H9 (cell line): ENCODE measurements at regions not wholly inside any gene's neighbourhood (a gene's known extent, or its start where the extent isn't known, plus 50 kb on each side); places are given as distances from the start of the nearest gene placed in this dataset.

ENCODE experiments used
- DNase-seq: peaks from one replicate; pipeline ENCODE4 v3.0.0-alpha.2; 2017
- H2AFZ ChIP-seq: one replicate; pipeline ENCODE4 v1.6.1; 2013; ENCODE audit warnings: mild to moderate bottlenecking, low read length, control low read depth, moderate library complexity
- H2AK5ac ChIP-seq: 2 replicates; pipeline ENCODE4 v1.6.1; 2013; ENCODE audit warnings: low read length, control low read depth, mixed read lengths; ENCODE audit not compliant: insufficient read length
- H2BK120ac ChIP-seq: one replicate; pipeline ENCODE4 v1.6.1; 2013; ENCODE audit warnings: low read depth, mild to moderate bottlenecking, low read length, control low read depth, inconsistent platforms; ENCODE audit not compliant: poor library complexity, severe bottlenecking
- H2BK12ac ChIP-seq: 2 replicates; pipeline ENCODE4 v1.6.1; 2013; ENCODE audit warnings: low read length, control low read depth, mixed read lengths, low read depth; ENCODE audit not compliant: insufficient read length
- H2BK15ac ChIP-seq: 2 replicates; pipeline ENCODE4 v1.6.1; 2013; ENCODE audit warnings: low read depth, low read length, control low read depth
- H2BK20ac ChIP-seq: one replicate; pipeline ENCODE4 v1.6.1; 2013; ENCODE audit warnings: low read depth, mild to moderate bottlenecking, low read length, control low read depth, inconsistent platforms; ENCODE audit not compliant: poor library complexity, severe bottlenecking
- H2BK5ac ChIP-seq: 2 replicates; pipeline ENCODE4 v1.6.1; 2013; ENCODE audit warnings: low read length, control low read depth, mixed read lengths; ENCODE audit not compliant: insufficient read length
- H3K14ac ChIP-seq: 2 replicates; pipeline ENCODE4 v1.6.1; 2013; ENCODE audit warnings: low read length, control low read depth; ENCODE audit not compliant: insufficient read depth
- H3K18ac ChIP-seq: 2 replicates; pipeline ENCODE4 v1.6.1; 2013; ENCODE audit warnings: low read depth, mild to moderate bottlenecking, mixed read lengths, low read length, control low read depth; ENCODE audit not compliant: insufficient read length
- H3K23ac ChIP-seq: 2 replicates; pipeline ENCODE4 v1.6.1; 2013; ENCODE audit warnings: low read length, control low read depth, mixed read lengths, low read depth; ENCODE audit not compliant: insufficient read length
- H3K23me2 ChIP-seq: 2 replicates; pipeline ENCODE4 v1.6.1; 2013; ENCODE audit warnings: low read depth, mild to moderate bottlenecking, mixed read lengths, low read length, control low read depth; ENCODE audit not compliant: insufficient read length, poor library complexity, severe bottlenecking
- H3K27ac ChIP-seq: 2 replicates; pipeline ENCODE4 v1.5.1; 2013; ENCODE audit warnings: low read length, control low read depth, mixed read lengths, low read depth; ENCODE audit not compliant: insufficient read length
- H3K27me3 ChIP-seq: 2 replicates; pipeline ENCODE4 v1.6.1; 2013; ENCODE audit warnings: low read length, control low read depth, inconsistent platforms; ENCODE audit not compliant: insufficient read depth
- H3K4ac ChIP-seq: 2 replicates; pipeline ENCODE4 v1.6.1; 2013; ENCODE audit warnings: low read depth, mild to moderate bottlenecking, control low read depth, inconsistent platforms, low read length, moderate library complexity
- H3K4me1 ChIP-seq: 2 replicates; pipeline ENCODE4 v1.6.1; 2013; ENCODE audit warnings: low read length, control low read depth, inconsistent platforms; ENCODE audit not compliant: insufficient read depth
- H3K4me2 ChIP-seq: 2 replicates; pipeline ENCODE4 v1.6.1; 2013; ENCODE audit warnings: low read length, control low read depth, mixed read lengths; ENCODE audit not compliant: insufficient read length, insufficient read depth
- H3K56ac ChIP-seq: 2 replicates; pipeline ENCODE4 v1.6.1; 2013; ENCODE audit warnings: low read depth, mild to moderate bottlenecking, mixed read lengths, low read length, control low read depth; ENCODE audit not compliant: insufficient read length
- H3K79me1 ChIP-seq: 2 replicates; pipeline ENCODE4 v1.6.1; 2013; ENCODE audit warnings: low read depth, mild to moderate bottlenecking, moderate library complexity, low read length, control low read depth, inconsistent platforms; ENCODE audit not compliant: insufficient read depth, poor library complexity, severe bottlenecking
- H3K79me2 ChIP-seq: 2 replicates; pipeline ENCODE4 v1.6.1; 2013; ENCODE audit warnings: low read length, control low read depth, inconsistent platforms; ENCODE audit not compliant: insufficient read depth
- H3K9ac ChIP-seq: 2 replicates; pipeline ENCODE4 v1.6.1; 2013; ENCODE audit warnings: low read length, control low read depth, mixed read lengths; ENCODE audit not compliant: insufficient read length; ENCODE audit errors: extremely low read depth
- H3K9me3 ChIP-seq: one replicate; pipeline ENCODE4 v1.6.1; 2013; ENCODE audit warnings: low read depth, low read length, inconsistent platforms; ENCODE audit not compliant: control insufficient read depth
- H3T11ph ChIP-seq: one replicate; pipeline ENCODE4 v1.6.1; 2013; ENCODE audit warnings: mild to moderate bottlenecking, low read length, control low read depth, inconsistent platforms
- H4K20me1 ChIP-seq: one replicate; pipeline ENCODE4 v1.6.1; 2013; ENCODE audit not compliant: control insufficient read depth, insufficient read length, insufficient read depth
- H4K5ac ChIP-seq: 2 replicates; pipeline ENCODE4 v1.6.1; 2013; ENCODE audit warnings: low read depth, mild to moderate bottlenecking, mixed read lengths, low read length, control low read depth; ENCODE audit not compliant: insufficient read length
- H4K8ac ChIP-seq: replicated peaks from 2 replicates; pipeline ENCODE4 v1.6.1; 2013; ENCODE audit warnings: low read length, control low read depth, mixed read lengths, low read depth; ENCODE audit not compliant: insufficient read length
- H4K91ac ChIP-seq: 2 replicates; pipeline ENCODE4 v1.6.1; 2013; ENCODE audit warnings: low read depth, mild to moderate bottlenecking, moderate library complexity, mixed read lengths, low read length, control low read depth; ENCODE audit not compliant: insufficient read length
- H3K27ac Mint-ChIP-seq, 3 experiments: 2 replicates in 2 of 3; 3 replicates in 1 of 3; pipeline ENCODE4 v1.8.0; 2020 to 2021; ENCODE audit warnings: mixed read lengths in 3 of 3, mild to moderate bottlenecking in 1 of 3, moderate library complexity in 1 of 3
- H3K27me3 Mint-ChIP-seq: 2 replicates; pipeline ENCODE4 v1.8.0; 2021; ENCODE audit warnings: low read depth, mild to moderate bottlenecking, moderate library complexity, mixed read lengths
- H3K36me3 Mint-ChIP-seq, 3 experiments: 2 replicates in 2 of 3; 3 replicates in 1 of 3; pipeline ENCODE4 v1.8.0; 2020 to 2021; ENCODE audit warnings: low read depth in 3 of 3, mixed read lengths in 3 of 3; ENCODE audit not compliant: insufficient read depth in 1 of 3
- H3K4me1 Mint-ChIP-seq, 2 experiments: 2 replicates each; pipeline ENCODE4 v1.8.0; 2020; ENCODE audit warnings: mixed read lengths in 2 of 2
- H3K4me3 Mint-ChIP-seq, 2 experiments: 2 replicates in 1 of 2; 3 replicates in 1 of 2; pipeline ENCODE4 v1.8.0; 2020 to 2021; ENCODE audit warnings: mild to moderate bottlenecking in 2 of 2, mixed read lengths in 2 of 2, moderate library complexity in 1 of 2
- H3K9me3 Mint-ChIP-seq, 2 experiments: 2 replicates in 1 of 2; 3 replicates in 1 of 2; pipeline ENCODE4 v1.8.0; 2020; ENCODE audit warnings: mild to moderate bottlenecking in 2 of 2, mixed read lengths in 2 of 2, moderate library complexity in 1 of 2
- WGBS: extraction: QIAGEN DNeasy Blood & Tissue Kit; methylation state at CpG from one replicate; pipeline ENCODE4 v1.1.7; 2013; ENCODE audit warnings: missing lambda C conversion rate, low lambda C conversion rate, mixed read lengths; ENCODE audit not compliant: insufficient read length; ENCODE audit errors: extremely low coverage; 5-methylcytosine and 5-hydroxymethylcytosine counted together
- TF ChIP-seq, protein P1 (sequence below): fragments of 200-600 bp; sonication (generic); conservative IDR thresholded peaks from 3 replicates; pipeline ENCODE4 v1.8.0; 2021; ENCODE audit warnings: antibody characterized with exemption, mild to moderate bottlenecking

DNA sequence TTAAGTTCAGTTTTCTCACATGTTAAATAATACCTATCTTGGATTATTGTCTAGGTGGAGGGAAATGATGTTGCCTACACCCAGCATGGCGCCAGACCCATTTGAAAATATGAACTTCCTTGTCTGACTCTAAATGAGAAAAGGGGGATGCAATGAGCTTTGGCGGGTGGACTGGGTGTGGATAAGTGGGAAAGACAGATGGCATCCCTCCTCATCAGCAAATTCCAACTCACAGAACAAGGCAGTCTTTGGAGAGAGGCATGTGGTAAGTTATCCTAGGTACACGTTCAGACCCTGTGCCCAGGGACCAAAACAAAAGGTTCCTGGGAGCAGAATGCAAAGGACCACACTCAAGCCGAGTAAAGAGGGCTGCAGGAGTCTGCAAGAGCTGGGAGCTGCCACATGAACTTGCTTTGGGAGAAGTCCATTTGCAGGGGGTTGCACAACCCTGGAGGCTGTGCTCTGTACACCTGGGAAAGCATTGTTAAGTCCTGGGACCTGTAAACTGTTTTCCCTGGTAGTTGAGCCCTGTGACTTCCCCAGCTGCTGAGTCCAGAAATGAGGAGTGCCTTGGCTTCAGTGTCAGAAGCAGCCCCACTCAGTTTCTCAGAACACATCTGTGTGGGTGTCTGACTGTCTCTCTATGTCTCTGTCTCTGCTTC, 102.3 kb upstream of the TPM1 start:
- H4K8ac ChIP-seq, result no peak overlapping the region
- H3K27me3 ChIP-seq, result no peaks in the 10 kb centered on the region
- no peaks in the 10 kb centered on the region for H3K79me1 ChIP-seq
- no peaks in the 10 kb centered on the region for H3K23me2 ChIP-seq
- DNase-seq, result no peak
- no peak overlapping the region for H3K14ac ChIP-seq
- no peak overlapping the region for H3K23ac ChIP-seq
- H4K20me1 ChIP-seq, result no peaks in the 10 kb centered on the region
- no peak overlapping the region for H3K27ac ChIP-seq
- TF ChIP-seq, protein P1, sequence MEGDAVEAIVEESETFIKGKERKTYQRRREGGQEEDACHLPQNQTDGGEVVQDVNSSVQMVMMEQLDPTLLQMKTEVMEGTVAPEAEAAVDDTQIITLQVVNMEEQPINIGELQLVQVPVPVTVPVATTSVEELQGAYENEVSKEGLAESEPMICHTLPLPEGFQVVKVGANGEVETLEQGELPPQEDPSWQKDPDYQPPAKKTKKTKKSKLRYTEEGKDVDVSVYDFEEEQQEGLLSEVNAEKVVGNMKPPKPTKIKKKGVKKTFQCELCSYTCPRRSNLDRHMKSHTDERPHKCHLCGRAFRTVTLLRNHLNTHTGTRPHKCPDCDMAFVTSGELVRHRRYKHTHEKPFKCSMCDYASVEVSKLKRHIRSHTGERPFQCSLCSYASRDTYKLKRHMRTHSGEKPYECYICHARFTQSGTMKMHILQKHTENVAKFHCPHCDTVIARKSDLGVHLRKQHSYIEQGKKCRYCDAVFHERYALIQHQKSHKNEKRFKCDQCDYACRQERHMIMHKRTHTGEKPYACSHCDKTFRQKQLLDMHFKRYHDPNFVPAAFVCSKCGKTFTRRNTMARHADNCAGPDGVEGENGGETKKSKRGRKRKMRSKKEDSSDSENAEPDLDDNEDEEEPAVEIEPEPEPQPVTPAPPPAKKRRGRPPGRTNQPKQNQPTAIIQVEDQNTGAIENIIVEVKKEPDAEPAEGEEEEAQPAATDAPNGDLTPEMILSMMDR, result no peak
- no peaks in the 10 kb centered on the region for H3K9me3 ChIP-seq
- no peak overlapping the region for H3T11ph ChIP-seq
- H3K4me2 ChIP-seq, result no peak overlapping the region
- H3K27ac Mint-ChIP-seq, result no peak overlapping the region
- no peaks in the 10 kb centered on the region for H3K4me1 ChIP-seq
- H2AFZ ChIP-seq, result no peak overlapping the region
- H2BK15ac ChIP-seq, result no peak overlapping the region
- H2BK12ac ChIP-seq, result no peak overlapping the region
- H3K9me3 Mint-ChIP-seq, result no peaks in the 10 kb centered on the region
- no peak overlapping the region for H2BK120ac ChIP-seq
- WGBS, result no CpG with 5 or more reads among the region's 4 CpGs
- H3K4me3 Mint-ChIP-seq, result no peak overlapping the region
- no peak overlapping the region for H3K18ac ChIP-seq
- H2BK5ac ChIP-seq, result no peak overlapping the region
- H2BK20ac ChIP-seq, result no peak overlapping the region
- H3K4me1 Mint-ChIP-seq, result peaks cover 17 to 24% of the 10 kb centered on the region in 2 experiments
- H3K56ac ChIP-seq, result no peak overlapping the region
- no peak overlapping the region for H4K91ac ChIP-seq
- H3K27me3 Mint-ChIP-seq, result no peaks in the 10 kb centered on the region; the same call in 1 of the 2 replicates
- no peak overlapping the region for H3K9ac ChIP-seq
- H3K36me3 Mint-ChIP-seq, result no peaks in the 10 kb centered on the region
- 0 out of 2 replicates have a peak, but pooled peaks cover 2% of the 10 kb centered on the region for H3K79me2 ChIP-seq
- H4K5ac ChIP-seq, result no peak overlapping the region
- no peak overlapping the region for H3K4ac ChIP-seq
- H2AK5ac ChIP-seq, result no peak overlapping the region
